ENCODE measurements at regions not wholly inside any gene's neighbourhood (a gene's known extent, or its start where the extent isn't known, plus 50 kb on each side); places are given as distances from the start of the nearest gene placed in this dataset.

GRCh38 chr15:35215093-35215492 lies 130.0 kb upstream of the NANOGP8 start:
- Histone ChIP-seq H3K27ac (no peak overlapping the region), H3K4me1 (no peaks in the 10 kb centered on the region), H3K27me3 (no peaks in the 10 kb centered on the region), H3K9me3 (no peaks in the 10 kb centered on the region), H3K4me3 (no peak overlapping the region), H3K36me3 (no peaks in the 10 kb centered on the region)
- DNase-seq (no peak), FAIRE-seq (no peak), ATAC-seq (no peak)
- intact Hi-C loops (cut with DNase I): no loop called here
- no peak for TF ChIP-seq CTCF (IDR thresholded peaks at IDR 0.05)

DNA sequence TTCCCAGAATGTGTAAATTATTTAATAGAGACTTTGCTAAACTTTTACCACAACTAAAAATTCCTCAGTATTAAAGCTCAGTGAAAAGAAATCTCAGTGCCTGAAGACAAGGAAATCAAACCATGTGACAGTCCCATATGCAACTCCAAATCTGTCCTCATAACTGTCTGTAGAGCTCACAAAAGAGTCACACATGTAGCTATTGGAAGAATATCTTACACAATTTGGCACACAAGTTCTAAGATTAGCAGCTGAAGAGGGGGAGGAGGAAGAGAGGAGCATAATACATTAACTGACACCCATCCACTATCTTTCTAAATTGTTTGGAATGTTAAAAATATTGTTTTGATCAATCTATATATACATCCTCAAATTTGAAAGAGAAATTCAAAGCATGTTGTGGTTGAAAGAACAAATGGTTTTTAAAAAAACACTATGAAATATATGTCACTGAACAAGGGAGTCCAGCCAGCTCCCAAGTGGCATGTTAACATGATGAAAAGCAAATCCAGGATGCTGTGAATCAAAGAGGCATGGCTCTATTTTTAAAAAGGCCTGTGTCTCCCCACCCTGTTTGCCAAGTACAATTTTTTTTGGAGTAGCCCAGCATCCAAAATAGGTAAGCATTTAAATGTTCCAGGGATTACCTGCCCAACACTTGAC lies 126.3 kb upstream of the NANOGP8 start:
- intact Hi-C loops (cut with DNase I): no loop called here
- DNase-seq (no peak), FAIRE-seq (no peak), ATAC-seq (no peak)
- no peaks in the 10 kb centered on the region for H3K4me1 ChIP-seq
- H3K27ac ChIP-seq: no peak overlapping the region
- H3K9me3 ChIP-seq: no peaks in the 10 kb centered on the region
- no peak overlapping the region for H3K4me3 ChIP-seq
- no peaks in the 10 kb centered on the region for H3K36me3 ChIP-seq
- no peak for TF ChIP-seq CTCF (IDR thresholded peaks at IDR 0.05)
- H3K27me3 ChIP-seq: no peaks in the 10 kb centered on the region

DNA sequence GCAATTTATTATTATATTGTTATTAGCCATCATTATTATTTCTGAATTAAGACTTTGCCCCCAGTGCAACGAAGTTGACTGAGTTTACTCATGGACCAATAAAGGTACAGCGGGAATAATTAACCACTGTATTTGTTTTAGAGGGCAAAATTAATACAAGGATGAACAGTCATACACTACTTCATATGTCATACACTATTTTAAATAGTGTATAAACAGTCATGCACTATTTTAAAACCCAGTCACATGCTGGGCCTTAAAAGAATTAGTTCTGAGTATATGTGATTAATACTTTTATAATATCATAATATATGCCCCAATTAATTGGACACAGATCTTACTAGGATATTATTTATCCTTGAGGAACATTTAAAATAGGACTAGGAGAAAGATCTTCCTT lies 125.3 kb upstream of the NANOGP8 start:
- no peak for FAIRE-seq
- no peak for ATAC-seq
- 47 to 48% methylated on average over 2 of the region's 2 CpGs for WGBS, 2 donors
- no peak overlapping the region for H3K4me3 ChIP-seq
- H3K27me3 ChIP-seq: no peaks in the 10 kb centered on the region
- H3K36me3 ChIP-seq: no peaks in the 10 kb centered on the region
- DNase-seq: no peak
- no peaks in the 10 kb centered on the region for H3K9me3 ChIP-seq
- no peak overlapping the region for H3K27ac ChIP-seq
- no peak for TF ChIP-seq CTCF (IDR thresholded peaks at IDR 0.05)
- H3K4me1 ChIP-seq: no peaks in the 10 kb centered on the region
- intact Hi-C loops (cut with DNase I): no loop called here

GRCh38 chr15:35209838-35210237 lies 124.7 kb upstream of the NANOGP8 start:
- Histone ChIP-seq H3K36me3 (no peaks in the 10 kb centered on the region), H3K9me3 (no peaks in the 10 kb centered on the region), H3K4me1 (no peaks in the 10 kb centered on the region), H3K27me3 (no peaks in the 10 kb centered on the region), H3K27ac (no peak overlapping the region), H3K4me3 (no peak overlapping the region)
- no peak for DNase-seq
- peak in 3 of 4 donors; percentile 38 to 61 (median 58) for ATAC-seq
- no peak for TF ChIP-seq CTCF (IDR thresholded peaks at IDR 0.05)
- intact Hi-C loops (cut with DNase I): no loop called here
- 9 to 11% methylated on average over 1 of the region's 1 CpG for WGBS, 2 donors
- FAIRE-seq: no peak

GRCh38 chr15:35208353-35208752 lies 123.3 kb upstream of the NANOGP8 start:
- Histone ChIP-seq H3K9me3 (no peaks in the 10 kb centered on the region), H3K27me3 (no peaks in the 10 kb centered on the region), H3K36me3 (no peaks in the 10 kb centered on the region), H3K4me3 (no peak overlapping the region), H3K27ac (no peak overlapping the region), H3K4me1 (no peaks in the 10 kb centered on the region)
- DNase-seq: no peak
- intact Hi-C loops (cut with DNase I): no loop called here
- TF ChIP-seq CTCF (IDR thresholded peaks at IDR 0.05): no peak
- FAIRE-seq: no peak
- WGBS, 2 donors: 83 to 87% methylated on average over 3 of the region's 3 CpGs
- ATAC-seq: no peak
